H54 (cell line): ENCODE measurements at regions not wholly inside any gene's neighbourhood (a gene's known extent, or its start where the extent isn't known, plus 50 kb on each side); places are given as distances from the start of the nearest gene placed in this dataset.
A peak's percentile ranks its signal among the peaks of the same experiment; 100 is the strongest.

Experiments used
- DNase-seq: peaks from one replicate; pipeline ENCODE4 v3.0.0; 2011; ENCODE audit warnings: low spot score, mixed read lengths; ENCODE audit not compliant: insufficient read length
- FAIRE-seq: peaks from 3 replicates; lab custom pipeline; 2011; peaks lifted over from hg19 to GRCh38; lab: Jason Lieb, UNC
- POLR2A ChIP-seq: IDR thresholded peaks from 2 replicates; pipeline ENCODE4 v1.6.1; 2011; ENCODE audit warnings: low read depth, mild to moderate bottlenecking, low read length

GRCh38 chr10:107442035-107442505, 277.6 kb upstream of the SORCS1 start:
- FAIRE-seq (peak; percentile 72), DNase-seq (peak; percentile 5)
- no peak for TF ChIP-seq POLR2A

GRCh38 chr10:107440741-107441140, 276.2 kb upstream of the SORCS1 start:
- no peak for TF ChIP-seq POLR2A
- DNase-seq (no peak), FAIRE-seq (no peak)

- no peak for TF ChIP-seq POLR2A
- DNase-seq (no peak), FAIRE-seq (no peak)
Observed at GRCh38 chr10:107437921-107438320, 273.4 kb upstream of the SORCS1 start.

- no peak for TF ChIP-seq POLR2A
- DNase-seq (no peak), FAIRE-seq (no peak)
Observed at GRCh38 chr10:107436568-107436967, 272.1 kb upstream of the SORCS1 start.

- no peak for DNase-seq
- TF ChIP-seq POLR2A = no peak
- no peak for FAIRE-seq
Observed at GRCh38 chr10:107434854-107435253, 270.3 kb upstream of the SORCS1 start.

GRCh38 chr10:107434201-107434600, 269.7 kb upstream of the SORCS1 start:
- FAIRE-seq (no peak), DNase-seq (no peak)
- TF ChIP-seq POLR2A = no peak

GRCh38 chr10:107433605-107434004, 269.1 kb upstream of the SORCS1 start:
- DNase-seq (no peak), FAIRE-seq (no peak)
- no peak for TF ChIP-seq POLR2A

- DNase-seq (no peak), FAIRE-seq (no peak)
- no peak for TF ChIP-seq POLR2A
Observed at GRCh38 chr10:107430446-107430845, 265.9 kb upstream of the SORCS1 start.

- TF ChIP-seq POLR2A = no peak
- DNase-seq = no peak
- no peak for FAIRE-seq
Observed at GRCh38 chr10:107427016-107427415, 262.5 kb upstream of the SORCS1 start.

GRCh38 chr10:107425931-107426553, 261.5 kb upstream of the SORCS1 start:
- FAIRE-seq (no peak), DNase-seq (no peak)
- no peak for TF ChIP-seq POLR2A

GRCh38 chr10:107424628-107425027, 260.1 kb upstream of the SORCS1 start:
- DNase-seq = no peak
- no peak for TF ChIP-seq POLR2A
- FAIRE-seq = no peak

- no peak for TF ChIP-seq POLR2A
- DNase-seq = no peak
- no peak for FAIRE-seq
Observed at GRCh38 chr10:107423903-107424302, 259.4 kb upstream of the SORCS1 start.

- DNase-seq (no peak), FAIRE-seq (no peak)
- TF ChIP-seq POLR2A = no peak
Observed at GRCh38 chr10:107422681-107423080, 258.2 kb upstream of the SORCS1 start.

GRCh38 chr10:107420196-107420595, 255.7 kb upstream of the SORCS1 start:
- FAIRE-seq = no peak
- TF ChIP-seq POLR2A = no peak
- no peak for DNase-seq

- no peak for TF ChIP-seq POLR2A
- DNase-seq (no peak), FAIRE-seq (no peak)
Observed at GRCh38 chr10:107418085-107418806, 253.7 kb upstream of the SORCS1 start.
